Ovary (tissue), 7 donors: ENCODE measurements at regions not wholly inside any gene's neighbourhood (a gene's known extent, or its start where the extent isn't known, plus 50 kb on each side); places are given as distances from the start of the nearest gene placed in this dataset.

Source experiments
- DNase-seq, 5 donors: peaks; one replicate each; pipeline ENCODE4 v3.0.0-alpha.2; 2019 to 2020
- H3K27ac ChIP-seq, 2 donors: fragments of 200-600 bp; one replicate each; pipeline versions ENCODE4 v1.5.1 to v1.8.0; 2019 to 2022
- H3K27me3 ChIP-seq: fragments of 200-600 bp; one replicate; pipeline ENCODE4 v1.8.0; 2022
- H3K36me3 ChIP-seq: fragments of 200-600 bp; sonication (generic); one replicate; pipeline ENCODE4 v1.5.1; 2019
- H3K4me1 ChIP-seq: one replicate; pipeline ENCODE4 v1.8.1; 2013; ENCODE audit warnings: mild to moderate bottlenecking, moderate library complexity; ENCODE audit not compliant: insufficient read depth
- H3K4me3 ChIP-seq: fragments of 200-600 bp; sonication (generic); one replicate; pipeline ENCODE4 v1.5.1; 2017
- H3K9me3 ChIP-seq, 2 donors: fragments of 200-600 bp in 1 of 2; sonication (generic) in 1 of 2; one replicate each; pipeline versions ENCODE4 v1.5.1 to v1.8.1; 2013 to 2019; ENCODE audit warnings: mild to moderate bottlenecking in 1 of 2, moderate library complexity in 1 of 2
- CTCF ChIP-seq, 3 donors: fragments of 450-650 bp in 2 of 3; fragments of 200-600 bp in 1 of 3; IDR thresholded peaks; one replicate each; pipeline versions ENCODE4 v1.5.1 to v1.8.0; 2016 to 2022; ENCODE audit warnings: antibody characterized with exemption in 3 of 3, mild to moderate bottlenecking in 1 of 3
- EP300 ChIP-seq: sonication (generic); formaldehyde crosslinking; IDR thresholded peaks from one replicate; pipeline ENCODE4 v1.6.1; 2017; ENCODE audit warnings: antibody characterized with exemption
- POLR2A ChIP-seq: fragments of 450-650 bp; IDR thresholded peaks from one replicate; pipeline ENCODE4 v1.6.1; 2017; ENCODE audit warnings: antibody characterized with exemption, mild to moderate bottlenecking, moderate library complexity
- WGBS, 3 donors: extraction: QIAGEN DNeasy Blood & Tissue Kit in 1 of 3; methylation state at CpG; one replicate each; pipeline versions ENCODE4 v1.1.5 to v1.1.7; 2013 to 2017; 5-methylcytosine and 5-hydroxymethylcytosine counted together
- intact Hi-C, 4 donors: fragments of 100-400 bp; cut with DNase I; formaldehyde crosslinking; loops; one replicate each; pipeline versions ENCODE4 v1.11.0 to v1.15.1; 2022 to 2023
- donor health status: DM: no; HTN: no; CAD: no; lungs with moderate emphysema.
- donor health status: DM: no; HTN: no; CAD: no.
- donor health status: Bipolar disorder and iron deficiency.
- donor health status: DM: no; HTN: no; CAD: no.
- donor health status: DM: yes; HTN: yes; CAD: no.

GRCh38 chr1:88286716-88287115 lies 397.4 kb upstream of the PKN2 start:
- no peak overlapping the region for H3K27ac ChIP-seq
- no peaks in the 10 kb centered on the region for H3K4me1 ChIP-seq
- H3K36me3 ChIP-seq, result no peaks in the 10 kb centered on the region
- WGBS, 3 donors, result 76 to 85% (median 84%) methylated on average over 1 of the region's 1 CpG
- no peaks in the 10 kb centered on the region for H3K27me3 ChIP-seq
- no peaks in the 10 kb centered on the region for H3K9me3 ChIP-seq
- intact Hi-C loops, result no loop called here
- no peak overlapping the region for H3K4me3 ChIP-seq
- no peak for DNase-seq
- TF ChIP-seq POLR2A, result no peak
- no peak for TF ChIP-seq CTCF (IDR thresholded peaks at IDR 0.05)
- TF ChIP-seq EP300, result no peak

GRCh38 chr1:88288571-88288970 lies 395.5 kb upstream of the PKN2 start:
- no peak overlapping the region for H3K27ac ChIP-seq
- 86 to 93% (median 92%) methylated on average over 2 of the region's 2 CpGs for whole genome bisulfite sequencing, 3 donors
- TF ChIP-seq POLR2A (no peak), EP300 (no peak), CTCF (IDR thresholded peaks at IDR 0.05) (no peak)
- H3K4me1 ChIP-seq, result peaks cover 5% of the 10 kb centered on the region
- no peaks in the 10 kb centered on the region for H3K36me3 ChIP-seq
- DNase-seq, result no peak
- no peak overlapping the region for H3K4me3 ChIP-seq
- no peaks in the 10 kb centered on the region for H3K9me3 ChIP-seq
- H3K27me3 ChIP-seq, result no peaks in the 10 kb centered on the region
- intact Hi-C loops, result no loop called here

GRCh38 chr1:88289401-88290102 lies 394.5 kb upstream of the PKN2 start:
- no peak for TF ChIP-seq EP300
- TF ChIP-seq POLR2A, result no peak
- no peak for TF ChIP-seq CTCF (IDR thresholded peaks at IDR 0.05)
- peaks cover 5% of the 10 kb centered on the region for H3K4me1 ChIP-seq
- DNase-seq, result no peak
- WGBS, 3 donors, result 11 to 26% (median 14%) methylated on average over 2 of the region's 2 CpGs
- intact Hi-C loops, result no loop called here
- H3K9me3 ChIP-seq, result no peaks in the 10 kb centered on the region
- no peak overlapping the region for H3K4me3 ChIP-seq
- H3K36me3 ChIP-seq, result no peaks in the 10 kb centered on the region
- no peak overlapping the region for H3K27ac ChIP-seq
- no peaks in the 10 kb centered on the region for H3K27me3 ChIP-seq

GRCh38 chr1:88291611-88292354 lies 392.3 kb upstream of the PKN2 start:
- peak in 3 of 5 donors; percentile 17 to 31 (median 18) for DNase-seq
- H3K9me3 ChIP-seq, result no peaks in the 10 kb centered on the region
- intact Hi-C loops, result no loop called here
- TF ChIP-seq CTCF (IDR thresholded peaks at IDR 0.05) (no peak), EP300 (no peak)
- no peak overlapping the region for H3K4me3 ChIP-seq
- H3K4me1 ChIP-seq, result peaks cover 5% of the 10 kb centered on the region
- no peak overlapping the region for H3K27ac ChIP-seq
- no peaks in the 10 kb centered on the region for H3K36me3 ChIP-seq
- WGBS, 3 donors, result 7 to 22% (median 7%) methylated on average over 5 of the region's 5 CpGs
- H3K27me3 ChIP-seq, result no peaks in the 10 kb centered on the region
